Ovary (tissue), 3 donors: ENCODE measurements at regions not wholly inside any gene's neighbourhood (a gene's known extent, or its start where the extent isn't known, plus 50 kb on each side); places are given as distances from the start of the nearest gene placed in this dataset.

Source experiments
- CTCF ChIP-seq, 3 donors: fragments of 450-650 bp in 2 of 3; fragments of 200-600 bp in 1 of 3; IDR thresholded peaks; one replicate each; pipeline versions ENCODE4 v1.5.1 to v1.8.0; 2016 to 2022; ENCODE audit warnings: antibody characterized with exemption in 3 of 3, mild to moderate bottlenecking in 1 of 3
- POLR2A ChIP-seq: fragments of 450-650 bp; IDR thresholded peaks from one replicate; pipeline ENCODE4 v1.6.1; 2017; ENCODE audit warnings: antibody characterized with exemption, mild to moderate bottlenecking, moderate library complexity
- donor health status: DM: no; HTN: no; CAD: no.

GRCh38 chr13:107942030-107942617, 273.2 kb downstream of the LIG4 start:
- TF ChIP-seq CTCF (IDR thresholded peaks at IDR 0.05) (no peak), POLR2A (no peak)
